ENCODE measurements at regions not wholly inside any gene's neighbourhood (a gene's known extent, or its start where the extent isn't known, plus 50 kb on each side); places are given as distances from the start of the nearest gene placed in this dataset.

GRCh38 chr10:83289948-83290347, 849.4 kb upstream of the GHITM start:
- H3K27ac ChIP-seq (ENCODE audit: low read length) = no peak overlapping the region
- peaks cover 0 to 4% of the 10 kb centered on the region in 2 donors for H3K9me3 ChIP-seq (ENCODE audit: control insufficient read depth in 1 of 2, low read length in 2 of 2)
- no peaks in the 10 kb centered on the region for H3K4me1 ChIP-seq (ENCODE audit: control insufficient read depth in 1 of 2, insufficient read depth in 2 of 2, low read length in 2 of 2)

GRCh38 chr10:83301732-83302131, 837.6 kb upstream of the GHITM start:
- Histone ChIP-seq H3K27me3 (ENCODE audit: low read depth, low read length) (no peaks in the 10 kb centered on the region), H3K36me3 (ENCODE audit: control insufficient read depth in 1 of 2, insufficient read depth in 2 of 2, low read length in 2 of 2) (no peaks in the 10 kb centered on the region), H3K9me3 (ENCODE audit: control insufficient read depth in 1 of 2, low read length in 2 of 2) (no peaks in the 10 kb centered on the region), H3K4me1 (ENCODE audit: control insufficient read depth in 1 of 2, insufficient read depth in 2 of 2, low read length in 2 of 2) (no peaks in the 10 kb centered on the region), H3K4me3 (ENCODE audit: low read depth in 1 of 2, low read length in 2 of 2) (no peak overlapping the region), H3K27ac (ENCODE audit: low read length) (no peak overlapping the region)

More at GRCh38 chr10:83289948-83290347, 849.4 kb upstream of the GHITM start:
- Histone ChIP-seq H3K36me3 (ENCODE audit: control insufficient read depth in 1 of 2, insufficient read depth in 2 of 2, low read length in 2 of 2) (no peaks in the 10 kb centered on the region), H3K27me3 (ENCODE audit: low read depth, low read length) (no peaks in the 10 kb centered on the region), H3K4me3 (ENCODE audit: low read depth in 1 of 2, low read length in 2 of 2) (no peak overlapping the region)

GRCh38 chr10:83302623-83303022, 836.7 kb upstream of the GHITM start:
- Histone ChIP-seq H3K9me3 (ENCODE audit: control insufficient read depth in 1 of 2, low read length in 2 of 2) (no peaks in the 10 kb centered on the region), H3K4me1 (ENCODE audit: control insufficient read depth in 1 of 2, insufficient read depth in 2 of 2, low read length in 2 of 2) (no peaks in the 10 kb centered on the region)

GRCh38 chr10:83310688-83311087, 828.6 kb upstream of the GHITM start:
- Histone ChIP-seq H3K9me3 (ENCODE audit: control insufficient read depth in 1 of 2, low read length in 2 of 2) (no peaks in the 10 kb centered on the region), H3K27ac (ENCODE audit: low read length) (no peak overlapping the region), H3K36me3 (ENCODE audit: control insufficient read depth in 1 of 2, insufficient read depth in 2 of 2, low read length in 2 of 2) (no peaks in the 10 kb centered on the region), H3K4me1 (ENCODE audit: control insufficient read depth in 1 of 2, insufficient read depth in 2 of 2, low read length in 2 of 2) (no peaks in the 10 kb centered on the region), H3K27me3 (ENCODE audit: low read depth, low read length) (no peaks in the 10 kb centered on the region), H3K4me3 (ENCODE audit: low read depth in 1 of 2, low read length in 2 of 2) (no peak overlapping the region)

More at GRCh38 chr10:83302623-83303022, 836.7 kb upstream of the GHITM start:
- Histone ChIP-seq H3K27ac (ENCODE audit: low read length) (no peak overlapping the region), H3K36me3 (ENCODE audit: control insufficient read depth in 1 of 2, insufficient read depth in 2 of 2, low read length in 2 of 2) (no peaks in the 10 kb centered on the region), H3K27me3 (ENCODE audit: low read depth, low read length) (no peaks in the 10 kb centered on the region), H3K4me3 (ENCODE audit: low read depth in 1 of 2, low read length in 2 of 2) (no peak overlapping the region)

- no peak overlapping the region for H3K27ac ChIP-seq (ENCODE audit: low read length)
- no peaks in the 10 kb centered on the region for H3K9me3 ChIP-seq (ENCODE audit: control insufficient read depth in 1 of 2, low read length in 2 of 2)
- no peaks in the 10 kb centered on the region for H3K36me3 ChIP-seq (ENCODE audit: control insufficient read depth in 1 of 2, insufficient read depth in 2 of 2, low read length in 2 of 2)
- no peaks in the 10 kb centered on the region for H3K4me1 ChIP-seq (ENCODE audit: control insufficient read depth in 1 of 2, insufficient read depth in 2 of 2, low read length in 2 of 2)
- H3K27me3 ChIP-seq (ENCODE audit: low read depth, low read length) = no peaks in the 10 kb centered on the region
- no peak overlapping the region for H3K4me3 ChIP-seq (ENCODE audit: low read depth in 1 of 2, low read length in 2 of 2)
Measured at GRCh38 chr10:83312570-83312969, 826.7 kb upstream of the GHITM start.

- no peaks in the 10 kb centered on the region for H3K36me3 ChIP-seq (ENCODE audit: control insufficient read depth in 1 of 2, insufficient read depth in 2 of 2, low read length in 2 of 2)
- H3K27me3 ChIP-seq (ENCODE audit: low read depth, low read length) = no peaks in the 10 kb centered on the region
- H3K9me3 ChIP-seq (ENCODE audit: control insufficient read depth in 1 of 2, low read length in 2 of 2) = no peaks in the 10 kb centered on the region
- no peaks in the 10 kb centered on the region for H3K4me1 ChIP-seq (ENCODE audit: control insufficient read depth in 1 of 2, insufficient read depth in 2 of 2, low read length in 2 of 2)
- no peak overlapping the region for H3K27ac ChIP-seq (ENCODE audit: low read length)
- no peak overlapping the region for H3K4me3 ChIP-seq (ENCODE audit: low read depth in 1 of 2, low read length in 2 of 2)
Measured at GRCh38 chr10:83332690-83333089, 806.6 kb upstream of the GHITM start.

GRCh38 chr10:83333566-83333965, 805.7 kb upstream of the GHITM start:
- Histone ChIP-seq H3K9me3 (ENCODE audit: control insufficient read depth in 1 of 2, low read length in 2 of 2) (no peaks in the 10 kb centered on the region), H3K4me3 (ENCODE audit: low read depth in 1 of 2, low read length in 2 of 2) (no peak overlapping the region), H3K36me3 (ENCODE audit: control insufficient read depth in 1 of 2, insufficient read depth in 2 of 2, low read length in 2 of 2) (no peaks in the 10 kb centered on the region), H3K4me1 (ENCODE audit: control insufficient read depth in 1 of 2, insufficient read depth in 2 of 2, low read length in 2 of 2) (no peaks in the 10 kb centered on the region), H3K27ac (ENCODE audit: low read length) (no peak overlapping the region), H3K27me3 (ENCODE audit: low read depth, low read length) (no peaks in the 10 kb centered on the region)

- Histone ChIP-seq H3K4me1 (ENCODE audit: control insufficient read depth in 1 of 2, insufficient read depth in 2 of 2, low read length in 2 of 2) (no peaks in the 10 kb centered on the region), H3K36me3 (ENCODE audit: control insufficient read depth in 1 of 2, insufficient read depth in 2 of 2, low read length in 2 of 2) (no peaks in the 10 kb centered on the region), H3K27me3 (ENCODE audit: low read depth, low read length) (no peaks in the 10 kb centered on the region), H3K27ac (ENCODE audit: low read length) (no peak overlapping the region), H3K9me3 (ENCODE audit: control insufficient read depth in 1 of 2, low read length in 2 of 2) (no peaks in the 10 kb centered on the region), H3K4me3 (ENCODE audit: low read depth in 1 of 2, low read length in 2 of 2) (no peak overlapping the region)
Measured at GRCh38 chr10:83343676-83344075, 795.6 kb upstream of the GHITM start.

GRCh38 chr10:83346266-83346910, 792.9 kb upstream of the GHITM start:
- Histone ChIP-seq H3K36me3 (ENCODE audit: control insufficient read depth in 1 of 2, insufficient read depth in 2 of 2, low read length in 2 of 2) (no peaks in the 10 kb centered on the region), H3K27ac (ENCODE audit: low read length) (no peak overlapping the region), H3K9me3 (ENCODE audit: control insufficient read depth in 1 of 2, low read length in 2 of 2) (no peaks in the 10 kb centered on the region), H3K27me3 (ENCODE audit: low read depth, low read length) (no peaks in the 10 kb centered on the region), H3K4me1 (ENCODE audit: control insufficient read depth in 1 of 2, insufficient read depth in 2 of 2, low read length in 2 of 2) (no peaks in the 10 kb centered on the region), H3K4me3 (ENCODE audit: low read depth in 1 of 2, low read length in 2 of 2) (no peak overlapping the region)

- no peaks in the 10 kb centered on the region for H3K27me3 ChIP-seq (ENCODE audit: low read depth, low read length)
- no peak overlapping the region for H3K4me3 ChIP-seq (ENCODE audit: low read depth in 1 of 2, low read length in 2 of 2)
- H3K36me3 ChIP-seq (ENCODE audit: control insufficient read depth in 1 of 2, insufficient read depth in 2 of 2, low read length in 2 of 2) = no peaks in the 10 kb centered on the region
- H3K9me3 ChIP-seq (ENCODE audit: control insufficient read depth in 1 of 2, low read length in 2 of 2) = peaks cover 0 to 6% of the 10 kb centered on the region in 2 donors
- H3K4me1 ChIP-seq (ENCODE audit: control insufficient read depth in 1 of 2, insufficient read depth in 2 of 2, low read length in 2 of 2) = no peaks in the 10 kb centered on the region
- H3K27ac ChIP-seq (ENCODE audit: low read length) = no peak overlapping the region
Measured at GRCh38 chr10:83352588-83352987, 786.7 kb upstream of the GHITM start.

- Histone ChIP-seq H3K36me3 (ENCODE audit: control insufficient read depth in 1 of 2, insufficient read depth in 2 of 2, low read length in 2 of 2) (no peaks in the 10 kb centered on the region), H3K9me3 (ENCODE audit: control insufficient read depth in 1 of 2, low read length in 2 of 2) (peaks cover 0 to 6% of the 10 kb centered on the region in 2 donors), H3K4me3 (ENCODE audit: low read depth in 1 of 2, low read length in 2 of 2) (no peak overlapping the region), H3K27me3 (ENCODE audit: low read depth, low read length) (no peaks in the 10 kb centered on the region), H3K27ac (ENCODE audit: low read length) (no peak overlapping the region), H3K4me1 (ENCODE audit: control insufficient read depth in 1 of 2, insufficient read depth in 2 of 2, low read length in 2 of 2) (no peaks in the 10 kb centered on the region)
Measured at GRCh38 chr10:83354456-83354855, 784.9 kb upstream of the GHITM start.

GRCh38 chr10:83357004-83357403, 782.3 kb upstream of the GHITM start:
- no peaks in the 10 kb centered on the region for H3K36me3 ChIP-seq (ENCODE audit: control insufficient read depth in 1 of 2, insufficient read depth in 2 of 2, low read length in 2 of 2)
- no peak overlapping the region for H3K27ac ChIP-seq (ENCODE audit: low read length)
- no peaks in the 10 kb centered on the region for H3K4me1 ChIP-seq (ENCODE audit: control insufficient read depth in 1 of 2, insufficient read depth in 2 of 2, low read length in 2 of 2)
- peaks cover 0 to 6% of the 10 kb centered on the region in 2 donors for H3K9me3 ChIP-seq (ENCODE audit: control insufficient read depth in 1 of 2, low read length in 2 of 2)
- no peaks in the 10 kb centered on the region for H3K27me3 ChIP-seq (ENCODE audit: low read depth, low read length)
- no peak overlapping the region for H3K4me3 ChIP-seq (ENCODE audit: low read depth in 1 of 2, low read length in 2 of 2)

Data from muscle layer of duodenum (tissue), 2 donors.